C4-2B (cell line): ENCODE measurements at regions not wholly inside any gene's neighbourhood (a gene's known extent, or its start where the extent isn't known, plus 50 kb on each side); places are given as distances from the start of the nearest gene placed in this dataset.

Experiments
- H3K27ac ChIP-seq: fragments of 450-650 bp; 2 replicates; pipeline ENCODE4 v1.5.1; 2017
- ZFX ChIP-seq: fragments of 450-650 bp; IDR thresholded peaks from 2 replicates; pipeline ENCODE4 v1.6.1; 2017
- TF ChIP-seq, protein P1 (sequence below): fragments of 450-650 bp; conservative IDR thresholded peaks from 2 replicates; pipeline ENCODE4 v1.5.1; 2017; ENCODE audit warnings: mild to moderate bottlenecking

DNA sequence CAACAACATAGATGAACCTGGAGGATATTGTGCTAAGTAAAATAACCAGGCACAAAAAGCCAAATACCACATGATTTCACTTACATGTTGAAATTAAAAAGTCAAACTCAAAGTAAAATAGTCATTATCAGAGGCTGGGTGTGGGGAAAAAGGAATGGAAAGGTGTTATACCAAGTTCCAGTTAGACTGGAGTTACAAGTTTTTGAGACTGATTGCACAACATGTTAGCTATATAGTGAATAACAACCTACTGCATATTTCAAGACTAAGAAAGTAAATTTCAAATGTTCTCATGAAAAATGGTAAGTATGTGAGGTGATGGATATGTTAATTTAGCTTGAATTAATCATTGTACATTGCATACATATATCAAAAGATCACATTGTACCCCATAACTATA is 116.8 kb upstream of the HNMT start:
- no peak overlapping the region for H3K27ac ChIP-seq
- TF ChIP-seq, protein P1, sequence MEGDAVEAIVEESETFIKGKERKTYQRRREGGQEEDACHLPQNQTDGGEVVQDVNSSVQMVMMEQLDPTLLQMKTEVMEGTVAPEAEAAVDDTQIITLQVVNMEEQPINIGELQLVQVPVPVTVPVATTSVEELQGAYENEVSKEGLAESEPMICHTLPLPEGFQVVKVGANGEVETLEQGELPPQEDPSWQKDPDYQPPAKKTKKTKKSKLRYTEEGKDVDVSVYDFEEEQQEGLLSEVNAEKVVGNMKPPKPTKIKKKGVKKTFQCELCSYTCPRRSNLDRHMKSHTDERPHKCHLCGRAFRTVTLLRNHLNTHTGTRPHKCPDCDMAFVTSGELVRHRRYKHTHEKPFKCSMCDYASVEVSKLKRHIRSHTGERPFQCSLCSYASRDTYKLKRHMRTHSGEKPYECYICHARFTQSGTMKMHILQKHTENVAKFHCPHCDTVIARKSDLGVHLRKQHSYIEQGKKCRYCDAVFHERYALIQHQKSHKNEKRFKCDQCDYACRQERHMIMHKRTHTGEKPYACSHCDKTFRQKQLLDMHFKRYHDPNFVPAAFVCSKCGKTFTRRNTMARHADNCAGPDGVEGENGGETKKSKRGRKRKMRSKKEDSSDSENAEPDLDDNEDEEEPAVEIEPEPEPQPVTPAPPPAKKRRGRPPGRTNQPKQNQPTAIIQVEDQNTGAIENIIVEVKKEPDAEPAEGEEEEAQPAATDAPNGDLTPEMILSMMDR, result no peak
- TF ChIP-seq ZFX, result no peak

DNA sequence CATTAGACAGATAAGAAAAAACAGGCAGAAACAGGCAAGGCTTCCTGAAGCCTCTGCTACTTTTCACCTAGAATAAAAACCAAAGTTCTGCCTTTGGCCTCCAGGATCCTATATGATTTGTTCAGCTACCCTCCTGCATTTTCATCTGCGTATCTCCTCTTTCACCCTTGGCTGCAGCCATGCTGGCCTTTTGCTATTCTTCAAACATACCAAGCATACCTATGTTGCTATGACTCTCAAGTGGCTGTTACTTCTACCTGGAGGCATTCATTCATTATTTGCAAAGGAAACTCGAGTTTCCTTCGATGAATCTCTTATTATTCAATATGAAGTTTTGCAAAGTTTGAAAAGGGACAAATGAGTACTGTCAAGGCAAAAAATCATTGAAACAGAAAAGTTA is 106.4 kb upstream of the HNMT start:
- TF ChIP-seq ZFX, result no peak
- TF ChIP-seq, protein P1, result no peak
- H3K27ac ChIP-seq, result no peak overlapping the region

DNA sequence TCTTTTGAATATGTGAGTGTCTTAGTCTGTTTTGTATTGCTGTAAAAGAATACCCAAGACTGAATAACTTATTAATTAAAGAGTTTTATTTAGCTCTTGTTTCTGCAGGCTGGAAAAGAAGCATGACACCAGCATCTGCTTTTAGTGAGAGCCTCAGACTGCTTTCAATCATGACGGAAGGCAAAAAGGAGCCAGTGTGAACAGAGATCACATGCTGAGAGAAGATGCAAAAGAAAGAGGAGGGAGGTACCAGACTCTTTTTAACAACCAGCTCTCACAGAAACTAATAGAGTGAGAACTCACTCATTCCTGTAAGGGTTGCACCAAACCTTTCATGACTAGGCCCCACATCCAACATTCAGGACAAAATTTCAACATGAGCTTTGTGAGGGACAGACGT is 101.6 kb upstream of the HNMT start:
- TF ChIP-seq ZFX, result no peak
- TF ChIP-seq, protein P1, result no peak
- no peak overlapping the region for H3K27ac ChIP-seq

DNA sequence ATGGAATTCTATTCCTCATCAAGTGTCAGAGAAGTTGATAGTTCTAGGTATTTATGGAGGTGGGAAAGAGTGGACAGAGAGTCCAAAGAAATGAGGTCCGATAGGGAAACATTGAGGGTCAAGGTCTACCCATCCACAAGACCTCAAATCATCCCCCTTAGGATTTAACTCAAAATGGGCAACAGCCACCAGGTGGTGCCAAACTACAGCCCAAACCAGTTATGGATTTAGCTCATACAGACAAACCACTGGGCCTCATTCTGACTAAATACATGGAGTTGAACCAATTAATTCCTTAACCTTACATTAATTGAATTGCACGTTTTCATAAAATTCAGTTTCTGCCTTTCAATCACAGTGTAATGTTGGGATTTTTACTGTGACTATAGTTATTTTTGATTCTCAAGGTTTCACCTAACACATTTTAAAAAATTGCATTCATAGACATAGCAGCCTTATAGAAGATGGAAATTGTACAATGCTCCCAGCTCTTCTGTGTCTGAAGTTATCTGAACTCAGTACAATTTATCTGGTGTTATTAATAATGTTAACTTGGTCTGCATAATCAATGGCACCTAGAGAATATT is 98.2 kb upstream of the HNMT start:
- TF ChIP-seq, protein P1, result peak; percentile 82
- no peak for TF ChIP-seq ZFX
- no peak overlapping the region for H3K27ac ChIP-seq

DNA sequence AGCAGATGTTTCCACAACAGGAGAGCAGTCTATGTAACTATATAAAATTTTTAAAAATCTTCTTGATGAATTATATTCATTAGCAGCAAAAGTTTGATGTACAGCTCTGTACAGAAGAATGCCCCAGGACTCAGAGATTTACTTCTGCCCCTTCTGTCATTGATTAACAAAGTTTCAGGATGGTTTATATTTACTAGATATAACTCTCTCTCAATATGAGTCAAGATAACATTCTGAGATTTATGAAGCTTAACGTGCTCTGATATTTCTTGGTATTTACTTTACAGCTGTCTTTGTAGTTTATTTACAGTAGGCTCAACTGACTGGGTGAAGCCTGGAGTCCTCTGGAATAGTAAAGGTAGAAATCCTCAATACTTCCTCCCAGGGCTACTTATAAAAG is 93.6 kb upstream of the HNMT start:
- TF ChIP-seq ZFX, result no peak
- TF ChIP-seq, protein P1, result no peak
- no peak overlapping the region for H3K27ac ChIP-seq

DNA sequence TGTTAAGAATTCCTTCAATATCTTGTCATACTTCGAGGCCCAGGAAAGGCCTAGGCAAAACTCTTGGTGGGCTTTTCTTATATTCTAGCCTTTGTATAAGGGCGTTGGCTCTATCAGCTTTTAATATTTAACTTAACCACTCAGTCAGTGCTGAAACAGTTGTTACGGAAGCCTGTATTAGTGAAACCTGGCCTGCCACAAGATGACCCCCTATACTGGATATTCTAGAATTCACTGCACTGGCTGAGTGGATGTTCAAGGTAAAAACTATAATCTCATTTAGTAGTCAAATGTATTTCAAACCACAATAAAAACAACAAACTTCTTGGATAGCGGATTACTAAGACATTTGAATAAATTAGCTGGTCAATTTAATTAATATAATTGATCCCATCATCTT is 91.7 kb upstream of the HNMT start:
- H3K27ac ChIP-seq, result no peak overlapping the region; the same call in 1 of the 2 replicates
- TF ChIP-seq, protein P1, result no peak
- TF ChIP-seq ZFX, result no peak

DNA sequence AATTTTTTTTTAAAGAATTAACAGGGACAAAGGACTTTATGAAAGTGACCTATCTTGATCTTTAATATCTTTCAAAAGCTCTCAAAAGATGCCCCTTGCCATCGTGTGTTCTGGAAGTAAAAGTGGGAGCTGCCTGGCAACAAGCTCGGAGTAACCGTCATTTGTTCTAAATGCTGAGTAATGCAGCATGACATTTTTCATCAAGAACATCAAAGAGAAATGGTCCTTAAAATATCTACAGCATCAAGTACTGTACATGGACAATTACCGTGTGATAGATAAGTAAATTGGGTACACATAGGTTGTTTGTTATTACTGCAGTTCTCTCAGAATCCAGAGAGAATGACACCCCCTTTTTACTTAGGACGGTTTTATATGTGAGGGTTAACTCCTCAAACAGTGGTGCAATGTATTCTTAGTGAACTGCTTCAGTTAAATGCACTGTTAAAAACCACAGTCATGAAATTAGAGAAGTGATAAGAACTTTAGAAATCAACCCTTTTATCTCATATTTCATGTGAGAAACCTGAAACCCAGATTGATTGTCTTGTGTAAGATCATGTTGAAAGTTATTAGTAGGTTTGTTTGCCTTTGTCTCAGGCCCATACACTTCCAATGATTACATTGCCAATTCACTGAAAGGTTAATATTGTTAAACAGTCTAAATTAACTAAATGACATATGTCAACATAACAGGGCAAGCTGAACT is 90.6 kb upstream of the HNMT start:
- TF ChIP-seq, protein P1, result no peak
- no peak for TF ChIP-seq ZFX
- no peak overlapping the region for H3K27ac ChIP-seq
